Muscle layer of duodenum (tissue), 2 donors: ENCODE measurements at regions not wholly inside any gene's neighbourhood (a gene's known extent, or its start where the extent isn't known, plus 50 kb on each side); places are given as distances from the start of the nearest gene placed in this dataset.
"Not testable (repeated sequence)": the region's sequence is repeated elsewhere in the genome, so short reads cannot be mapped to it uniquely, and the experiment has no call there.

Source experiments
- H3K27ac ChIP-seq: one replicate; pipeline ENCODE4 v1.7.0; 2013; ENCODE audit warnings: mild to moderate bottlenecking, low read length
- H3K27me3 ChIP-seq: one replicate; pipeline ENCODE4 v1.7.0; 2013; ENCODE audit warnings: low read depth, mild to moderate bottlenecking, control low read depth, low read length
- H3K36me3 ChIP-seq, 2 donors: one replicate each; pipeline ENCODE4 v1.7.0; 2013; ENCODE audit warnings: low read length in 2 of 2, control low read depth in 1 of 2, mild to moderate bottlenecking in 1 of 2; ENCODE audit not compliant: insufficient read depth in 2 of 2, control insufficient read depth in 1 of 2
- H3K4me1 ChIP-seq, 2 donors: one replicate each; pipeline ENCODE4 v1.7.0; 2013; ENCODE audit warnings: low read length in 2 of 2, mild to moderate bottlenecking in 2 of 2, control low read depth in 1 of 2, moderate library complexity in 1 of 2; ENCODE audit not compliant: insufficient read depth in 2 of 2, control insufficient read depth in 1 of 2
- H3K4me3 ChIP-seq, 2 donors: one replicate each; pipeline ENCODE4 v1.7.0; 2013; ENCODE audit warnings: low read length in 2 of 2, low read depth in 1 of 2, mild to moderate bottlenecking in 1 of 2
- H3K9me3 ChIP-seq, 2 donors: one replicate each; pipeline ENCODE4 v1.7.0; 2013; ENCODE audit warnings: low read length in 2 of 2, control low read depth in 1 of 2, mild to moderate bottlenecking in 1 of 2; ENCODE audit not compliant: control insufficient read depth in 1 of 2
- donor health status: healthy.

GRCh38 chr18:60200558-60200957 is 172.0 kb downstream of the MC4R start:
- H3K4me3 ChIP-seq = no peak overlapping the region
- no peaks in the 10 kb centered on the region for H3K4me1 ChIP-seq
- H3K9me3 ChIP-seq = no peaks in the 10 kb centered on the region
- H3K27ac ChIP-seq = no peak overlapping the region
- H3K36me3 ChIP-seq = no peaks in the 10 kb centered on the region
- H3K27me3 ChIP-seq = no peaks in the 10 kb centered on the region

- no peaks in the 10 kb centered on the region for H3K36me3 ChIP-seq
- H3K4me1 ChIP-seq = no peaks in the 10 kb centered on the region
- H3K27me3 ChIP-seq = no peaks in the 10 kb centered on the region
- H3K4me3 ChIP-seq = no peak overlapping the region
- H3K27ac ChIP-seq = no peak overlapping the region
- H3K9me3 ChIP-seq = no peaks in the 10 kb centered on the region
Observed at GRCh38 chr18:60199505-60199904, 173.1 kb downstream of the MC4R start.

- H3K27ac ChIP-seq = no peak overlapping the region
- H3K36me3 ChIP-seq = no peaks in the 10 kb centered on the region
- H3K9me3 ChIP-seq = no peaks in the 10 kb centered on the region
- H3K4me1 ChIP-seq = no peaks in the 10 kb centered on the region
- H3K27me3 ChIP-seq = no peaks in the 10 kb centered on the region
- no peak overlapping the region for H3K4me3 ChIP-seq
Observed at GRCh38 chr18:60197671-60198462, 174.7 kb downstream of the MC4R start.

GRCh38 chr18:60196836-60197606 is 175.6 kb downstream of the MC4R start:
- H3K4me3 ChIP-seq = no peak overlapping the region
- H3K36me3 ChIP-seq = no peaks in the 10 kb centered on the region
- H3K27ac ChIP-seq = no peak overlapping the region
- H3K4me1 ChIP-seq = no peaks in the 10 kb centered on the region
- H3K9me3 ChIP-seq = no peaks in the 10 kb centered on the region
- no peaks in the 10 kb centered on the region for H3K27me3 ChIP-seq

GRCh38 chr18:60193780-60194179 is 178.8 kb downstream of the MC4R start:
- H3K9me3 ChIP-seq = no peaks in the 10 kb centered on the region
- no peak overlapping the region for H3K4me3 ChIP-seq
- H3K27ac ChIP-seq = no peak overlapping the region
- no peaks in the 10 kb centered on the region for H3K27me3 ChIP-seq
- H3K36me3 ChIP-seq = no peaks in the 10 kb centered on the region
- H3K4me1 ChIP-seq = no peaks in the 10 kb centered on the region

- no peaks in the 10 kb centered on the region for H3K4me1 ChIP-seq
- H3K27ac ChIP-seq = no peak overlapping the region
- no peaks in the 10 kb centered on the region for H3K9me3 ChIP-seq
- no peaks in the 10 kb centered on the region for H3K36me3 ChIP-seq
- H3K4me3 ChIP-seq = no peak overlapping the region
- no peaks in the 10 kb centered on the region for H3K27me3 ChIP-seq
Observed at GRCh38 chr18:60191926-60192325, 180.6 kb downstream of the MC4R start.

- H3K27me3 ChIP-seq = no peaks in the 10 kb centered on the region
- H3K36me3 ChIP-seq = no peaks in the 10 kb centered on the region
- no peak overlapping the region for H3K4me3 ChIP-seq
- H3K4me1 ChIP-seq = no peaks in the 10 kb centered on the region
- H3K27ac ChIP-seq = no peak overlapping the region
- H3K9me3 ChIP-seq = no peaks in the 10 kb centered on the region
Observed at GRCh38 chr18:60189856-60190255, 182.7 kb downstream of the MC4R start.

- no peak overlapping the region for H3K4me3 ChIP-seq
- H3K27me3 ChIP-seq = no peaks in the 10 kb centered on the region
- no peaks in the 10 kb centered on the region for H3K36me3 ChIP-seq
- no peak overlapping the region for H3K27ac ChIP-seq
- no peaks in the 10 kb centered on the region for H3K9me3 ChIP-seq
- H3K4me1 ChIP-seq = no peaks in the 10 kb centered on the region
Observed at GRCh38 chr18:60188958-60189357, 183.6 kb downstream of the MC4R start.

GRCh38 chr18:60182223-60182622 is 190.4 kb downstream of the MC4R start:
- no peaks in the 10 kb centered on the region for H3K4me1 ChIP-seq
- H3K9me3 ChIP-seq = no peaks in the 10 kb centered on the region
- no peak overlapping the region for H3K4me3 ChIP-seq
- H3K27me3 ChIP-seq = no peaks in the 10 kb centered on the region
- no peak overlapping the region for H3K27ac ChIP-seq
- no peaks in the 10 kb centered on the region for H3K36me3 ChIP-seq

- Histone ChIP-seq H3K4me1 (no peaks in the 10 kb centered on the region), H3K27me3 (no peaks in the 10 kb centered on the region)
Observed at GRCh38 chr18:60180671-60181070, 191.9 kb downstream of the MC4R start.

GRCh38 chr18:60178224-60178623 is 194.4 kb downstream of the MC4R start:
- not testable (repeated sequence) for H3K4me3 ChIP-seq, H3K4me1 ChIP-seq, H3K9me3 ChIP-seq, H3K36me3 ChIP-seq, H3K27me3 ChIP-seq, H3K27ac ChIP-seq

More at GRCh38 chr18:60180671-60181070, 191.9 kb downstream of the MC4R start:
- Histone ChIP-seq H3K9me3 (no peaks in the 10 kb centered on the region), H3K27ac (no peak overlapping the region), H3K36me3 (no peaks in the 10 kb centered on the region), H3K4me3 (no peak overlapping the region)
